H1 (cell line): ENCODE measurements at regions not wholly inside any gene's neighbourhood (a gene's known extent, or its start where the extent isn't known, plus 50 kb on each side); places are given as distances from the start of the nearest gene placed in this dataset.
A peak's percentile ranks its signal among the peaks of the same experiment; 100 is the strongest.

Experiments used
- CTCF ChIA-PET: fragments of 300-600 bp; sonication (Branson Sonifier 250); formaldehyde crosslinking; loops from one replicate; lab custom pipeline; 2021; ENCODE audit not compliant: partially characterized antibody; lab: Charles Lee
- POLR2A ChIA-PET: fragments of 300-600 bp; sonication (Branson Sonifier 250); formaldehyde crosslinking; loops from one replicate; lab custom pipeline; 2021; ENCODE audit warnings: inconsistent platforms; ENCODE audit not compliant: partially characterized antibody; lab: Charles Lee
- DNase-seq, 2 experiments: peaks; one replicate each; pipeline versions ENCODE4 v3.0.0 to v3.0.0-alpha.2; 2010 to 2022; ENCODE audit warnings: low spot score in 2 of 2, low read depth in 1 of 2, mixed read lengths in 1 of 2
- FAIRE-seq: peaks from 2 replicates; lab custom pipeline; 2011; peaks lifted over from hg19 to GRCh38; lab: Jason Lieb, UNC
- H2AFZ ChIP-seq: 2 replicates; pipeline ENCODE4 v1.8.1; 2012; ENCODE audit warnings: low read length, inconsistent platforms
- H2AK5ac ChIP-seq: 2 replicates; pipeline ENCODE4 v1.6.1; 2013; ENCODE audit warnings: low read depth, low read length
- H2BK120ac ChIP-seq: replicated peaks from 2 replicates; pipeline ENCODE3; 2013; ENCODE audit warnings: low read depth, low read length, inconsistent platforms
- H2BK12ac ChIP-seq: 2 replicates; pipeline ENCODE4 v1.6.1; 2013; ENCODE audit warnings: low read depth, low read length
- H2BK15ac ChIP-seq: 2 replicates; pipeline ENCODE4 v1.6.1; 2013; ENCODE audit warnings: low read length
- H2BK20ac ChIP-seq: 2 replicates; pipeline ENCODE4 v1.6.1; 2013; ENCODE audit warnings: low read length
- H2BK5ac ChIP-seq: 2 replicates; pipeline ENCODE4 v1.6.1; 2013; ENCODE audit warnings: low read depth, low read length
- H3K14ac ChIP-seq: 2 replicates; pipeline ENCODE4 v1.6.1; 2013; ENCODE audit warnings: inconsistent platforms; ENCODE audit not compliant: insufficient read length
- H3K18ac ChIP-seq: 2 replicates; pipeline ENCODE4 v1.6.1; 2013; ENCODE audit warnings: low read length; ENCODE audit errors: extremely low read depth
- H3K23ac ChIP-seq: 2 replicates; pipeline ENCODE4 v1.6.1; 2013; ENCODE audit warnings: inconsistent platforms; ENCODE audit not compliant: insufficient read length
- H3K23me2 ChIP-seq: 2 replicates; pipeline ENCODE4 v1.6.1; 2013; ENCODE audit warnings: low read depth, low read length
- H3K27ac ChIP-seq: 2 replicates; pipeline ENCODE4 v1.6.1; 2011; ENCODE audit warnings: low read depth, low read length, inconsistent platforms
- H3K27me3 ChIP-seq, 4 experiments: replicated peaks in 1 of 4; 1 replicate in 1 of 4; 2 replicates in 3 of 4; pipeline versions ENCODE4 v1.6.1 to v1.8.1; 2011 to 2013; ENCODE audit warnings: low read length in 3 of 4, mild to moderate bottlenecking in 3 of 4, inconsistent platforms in 2 of 4, mixed read lengths in 2 of 4, moderate library complexity in 1 of 4; ENCODE audit not compliant: control insufficient read depth in 3 of 4, insufficient read depth in 3 of 4; ENCODE audit errors: extremely low read depth in 1 of 4
- H3K36me3 ChIP-seq, 4 experiments: 2 replicates each; pipeline versions ENCODE4 v1.6.1 to v1.8.1; 2011 to 2013; ENCODE audit warnings: mild to moderate bottlenecking in 4 of 4, low read length in 3 of 4, moderate library complexity in 2 of 4, control low read depth in 1 of 4, inconsistent platforms in 1 of 4; ENCODE audit not compliant: insufficient read depth in 4 of 4, control insufficient read depth in 2 of 4
- H3K4ac ChIP-seq: replicated peaks from 2 replicates; pipeline ENCODE3; 2013; ENCODE audit warnings: low read length, low read depth, mixed read lengths, inconsistent platforms; ENCODE audit not compliant: insufficient read length
- H3K4me1 ChIP-seq, 4 experiments: replicated peaks in 1 of 4; 1 replicate in 1 of 4; 2 replicates in 3 of 4; pipeline versions ENCODE4 v1.6.1 to v1.8.1; 2011 to 2013; ENCODE audit warnings: low read length in 3 of 4, inconsistent platforms in 2 of 4, mixed read lengths in 1 of 4; ENCODE audit not compliant: insufficient read depth in 4 of 4, control insufficient read depth in 3 of 4
- H3K4me2 ChIP-seq, 2 experiments: 2 replicates each; pipeline versions ENCODE4 v1.6.1 to v1.8.1; 2011 to 2013; ENCODE audit warnings: low read depth in 2 of 2, low read length in 2 of 2, control low read depth in 1 of 2, inconsistent platforms in 1 of 2, mild to moderate bottlenecking in 1 of 2; ENCODE audit not compliant: insufficient read depth in 1 of 2
- H3K4me3 ChIP-seq, 4 experiments: fragments of 200-600, 300-600 bp in 1 of 4; sonication (generic), shearing (Covaris generic), sonication (Bioruptor Twin) in 1 of 4; 2 replicates each; pipeline versions ENCODE4 v1.5.1 to v1.8.1; 2011 to 2016; ENCODE audit warnings: low read length in 4 of 4, low read depth in 3 of 4, control low read depth in 2 of 4, inconsistent platforms in 2 of 4, mild to moderate bottlenecking in 2 of 4, mixed read lengths in 1 of 4, moderate library complexity in 1 of 4; ENCODE audit not compliant: insufficient read depth in 2 of 4; ENCODE audit errors: extremely low read depth in 1 of 4
- H3K56ac ChIP-seq: replicated peaks from 2 replicates; pipeline ENCODE3; 2013; ENCODE audit warnings: low read depth, mild to moderate bottlenecking, mixed read lengths, low read length, inconsistent platforms; ENCODE audit not compliant: insufficient read length
- H3K79me1 ChIP-seq: 2 replicates; pipeline ENCODE4 v1.6.1; 2013; ENCODE audit warnings: low read depth, low read length, control low read depth
- H3K79me2 ChIP-seq, 2 experiments: 2 replicates each; pipeline versions ENCODE4 v1.6.1 to v1.8.1; 2012 to 2013; ENCODE audit warnings: low read length in 2 of 2, mild to moderate bottlenecking in 2 of 2, inconsistent platforms in 1 of 2; ENCODE audit not compliant: insufficient read depth in 2 of 2, control insufficient read depth in 1 of 2
- H3K9ac ChIP-seq, 4 experiments: replicated peaks in 1 of 4; 1 replicate in 1 of 4; 2 replicates in 3 of 4; pipeline versions ENCODE4 v1.6.1 to v1.8.1; 2011 to 2013; ENCODE audit warnings: low read depth in 3 of 4, low read length in 3 of 4, control low read depth in 2 of 4, mild to moderate bottlenecking in 2 of 4, moderate library complexity in 2 of 4, inconsistent platforms in 1 of 4; ENCODE audit errors: extremely low read depth in 1 of 4
- H3K9me3 ChIP-seq, 2 experiments: 2 replicates each; pipeline versions ENCODE4 v1.6.1 to v1.8.1; 2012 to 2013; ENCODE audit warnings: mild to moderate bottlenecking in 2 of 2, moderate library complexity in 2 of 2, control low read depth in 1 of 2, inconsistent platforms in 1 of 2, low read depth in 1 of 2, low read length in 1 of 2, mixed read lengths in 1 of 2; ENCODE audit not compliant: insufficient read depth in 2 of 2
- H4K20me1 ChIP-seq, 2 experiments: replicated peaks in 1 of 2; 2 replicates each; pipeline versions ENCODE3 to v1.8.1; 2011 to 2013; ENCODE audit warnings: inconsistent platforms in 2 of 2, low read length in 2 of 2, mild to moderate bottlenecking in 1 of 2; ENCODE audit not compliant: insufficient read depth in 2 of 2, control insufficient read depth in 1 of 2
- H4K5ac ChIP-seq: 2 replicates; pipeline ENCODE4 v1.6.1; 2013; ENCODE audit warnings: low read length, low read depth, mixed read lengths, inconsistent platforms; ENCODE audit not compliant: insufficient read length
- H4K8ac ChIP-seq: 2 replicates; pipeline ENCODE4 v1.8.0; 2013; ENCODE audit warnings: mild to moderate bottlenecking, moderate library complexity, low read length, inconsistent platforms; ENCODE audit not compliant: insufficient read depth; ENCODE audit errors: extremely low read depth
- H4K91ac ChIP-seq: replicated peaks from 2 replicates; pipeline ENCODE3; 2013; ENCODE audit warnings: low read length, mixed read lengths, inconsistent platforms; ENCODE audit not compliant: insufficient read length
- E2F6 ChIP-seq: IDR thresholded peaks from 2 replicates; pipeline ENCODE4 v1.6.1; 2012; ENCODE audit warnings: inconsistent platforms
- EZH2 ChIP-seq: fragments of 200-600 bp; sonication (generic); IDR thresholded peaks from 2 replicates; pipeline ENCODE4 v1.7.1; 2012; ENCODE audit warnings: low read depth, mild to moderate bottlenecking, moderate library complexity, low read length, inconsistent platforms; ENCODE audit not compliant: severe bottlenecking
- HDAC6 ChIP-seq: IDR thresholded peaks from one replicate; pipeline ENCODE4 v1.7.1; 2012; ENCODE audit warnings: low read depth, mild to moderate bottlenecking, inconsistent platforms, low read length, moderate library complexity
- JUN ChIP-seq: IDR thresholded peaks from 2 replicates; pipeline ENCODE4 v1.6.1; 2011; ENCODE audit warnings: low read depth, mild to moderate bottlenecking, improper control_type of control experiment, low read length
- NANOG ChIP-seq: IDR thresholded peaks from 2 replicates; pipeline ENCODE4 v1.6.1; 2011; ENCODE audit warnings: low read length, low read depth, mild to moderate bottlenecking, inconsistent platforms; ENCODE audit not compliant: insufficient read depth, poor library complexity, severe bottlenecking
- NRF1 ChIP-seq: IDR thresholded peaks from 2 replicates; pipeline ENCODE4 v1.6.1; 2011; ENCODE audit warnings: mild to moderate bottlenecking, low read depth, low read length, improper control_type of control experiment
- POLR2AphosphoS5 ChIP-seq: IDR thresholded peaks from 2 replicates; pipeline ENCODE4 v1.6.1; 2011; ENCODE audit warnings: low read depth, low read length
- RAD21 ChIP-seq, 2 experiments: IDR thresholded peaks in 1 of 2; conservative IDR thresholded peaks in 1 of 2; 2 replicates each; pipeline ENCODE4 v1.6.1; 2011; ENCODE audit warnings: low read depth in 2 of 2, low read length in 2 of 2, improper control_type of control experiment in 1 of 2, inconsistent platforms in 1 of 2, mild to moderate bottlenecking in 1 of 2, moderate library complexity in 1 of 2
- SP1 ChIP-seq: IDR thresholded peaks from 2 replicates; pipeline ENCODE4 v1.6.1; 2011; ENCODE audit warnings: low read depth, low read length
- TAF7 ChIP-seq: optimal IDR thresholded peaks from 2 replicates; pipeline ENCODE3; 2011; ENCODE audit warnings: low read depth, mild to moderate bottlenecking, inconsistent platforms, low read length, moderate library complexity, borderline replicate concordance
- TF ChIP-seq, protein P1 (sequence below), 3 experiments: IDR thresholded peaks; 1 replicate in 2 of 3; 2 replicates in 1 of 3; pipeline versions ENCODE4 v1.5.1 to v1.6.1; 2011; ENCODE audit warnings: low read length in 3 of 3, mild to moderate bottlenecking in 3 of 3, inconsistent platforms in 2 of 3, low read depth in 1 of 3, moderate library complexity in 1 of 3; ENCODE audit not compliant: insufficient read depth in 1 of 3; ENCODE audit errors: control extremely low read depth in 1 of 3

DNA sequence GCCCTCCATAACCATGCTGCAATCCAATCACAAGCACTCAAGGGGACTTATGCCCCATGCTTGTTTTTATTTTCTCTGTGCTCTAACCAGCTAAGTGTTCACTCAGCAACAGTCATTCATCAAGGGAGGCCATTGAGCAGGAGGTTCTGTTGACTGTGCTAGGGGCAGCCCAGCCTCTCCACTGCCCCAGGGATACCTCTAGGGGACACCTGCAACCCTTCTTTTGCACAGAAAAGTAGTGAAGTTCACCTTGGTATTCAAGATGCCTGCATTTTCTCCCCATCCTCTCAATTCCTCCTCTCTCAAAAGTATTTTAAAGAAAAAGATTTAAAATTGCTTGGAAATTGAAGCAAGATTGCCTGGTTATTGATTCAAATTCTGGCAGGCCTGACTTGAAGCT lies 124.7 kb upstream of the GNAO1 start:
- Histone ChIP-seq H2BK20ac (no peak overlapping the region), H4K5ac (no peak overlapping the region), H2BK12ac (no peak overlapping the region), H2BK120ac (no peak overlapping the region), H3K23ac (no peak overlapping the region), H3K4ac (no peak overlapping the region), H2BK15ac (no peak overlapping the region), H4K91ac (no peak overlapping the region), H3K14ac (no peak overlapping the region), H3K27ac (no peak overlapping the region), H3K36me3 (no peaks in the 10 kb centered on the region), H2AK5ac (no peak overlapping the region), H4K8ac (no peak overlapping the region), H3K4me1 (no peaks in the 10 kb centered on the region), H3K4me2 (no peak overlapping the region), H3K18ac (no peak overlapping the region), H3K79me2 (no peaks in the 10 kb centered on the region), H3K56ac (no peak overlapping the region), H2AFZ (no peak overlapping the region), H3K9ac (no peak overlapping the region), H3K27me3 (no peaks in the 10 kb centered on the region), H3K9me3 (no peaks in the 10 kb centered on the region), H3K23me2 (no peaks in the 10 kb centered on the region), H2BK5ac (no peak overlapping the region), H3K4me3 (no peak overlapping the region), H3K79me1 (no peaks in the 10 kb centered on the region), H4K20me1 (no peaks in the 10 kb centered on the region)
- FAIRE-seq (no peak), DNase-seq (no peak)
- ChIA-PET CTCF (interaction anchor here (0.6 to 2.1 kb wide), 5 partner anchors 10 to 875 kb away, joined by 3 to 7 read pairs (median 5); no protein-coding TSS in a partner anchor), POLR2A (no interaction called here)
- TF ChIP-seq JUN (no peak), SP1 (no peak), TAF7 (no peak), NANOG (no peak), HDAC6 (no peak), NRF1 (no peak), POLR2AphosphoS5 (no peak), E2F6 (no peak), EZH2 (no peak), RAD21 (IDR thresholded peaks at IDR 0.05 in 1 of 2, conservative IDR thresholded peaks at IDR 0.05 in 1 of 2; ENCODE audit: low read depth in 2 of 2, low read length in 2 of 2) (peak; percentile 43 to 54)
- TF ChIP-seq, protein P1, sequence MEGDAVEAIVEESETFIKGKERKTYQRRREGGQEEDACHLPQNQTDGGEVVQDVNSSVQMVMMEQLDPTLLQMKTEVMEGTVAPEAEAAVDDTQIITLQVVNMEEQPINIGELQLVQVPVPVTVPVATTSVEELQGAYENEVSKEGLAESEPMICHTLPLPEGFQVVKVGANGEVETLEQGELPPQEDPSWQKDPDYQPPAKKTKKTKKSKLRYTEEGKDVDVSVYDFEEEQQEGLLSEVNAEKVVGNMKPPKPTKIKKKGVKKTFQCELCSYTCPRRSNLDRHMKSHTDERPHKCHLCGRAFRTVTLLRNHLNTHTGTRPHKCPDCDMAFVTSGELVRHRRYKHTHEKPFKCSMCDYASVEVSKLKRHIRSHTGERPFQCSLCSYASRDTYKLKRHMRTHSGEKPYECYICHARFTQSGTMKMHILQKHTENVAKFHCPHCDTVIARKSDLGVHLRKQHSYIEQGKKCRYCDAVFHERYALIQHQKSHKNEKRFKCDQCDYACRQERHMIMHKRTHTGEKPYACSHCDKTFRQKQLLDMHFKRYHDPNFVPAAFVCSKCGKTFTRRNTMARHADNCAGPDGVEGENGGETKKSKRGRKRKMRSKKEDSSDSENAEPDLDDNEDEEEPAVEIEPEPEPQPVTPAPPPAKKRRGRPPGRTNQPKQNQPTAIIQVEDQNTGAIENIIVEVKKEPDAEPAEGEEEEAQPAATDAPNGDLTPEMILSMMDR (IDR thresholded peaks at IDR 0.05; ENCODE audit: control extremely low read depth in 1 of 3, insufficient read depth in 1 of 3, low read depth in 1 of 3, low read length in 3 of 3): peak in 2 of 3 experiments; percentile 7 to 10; a peak in 3 of 4 replicates
